Activated T-helper 9 cell treated with anti-CD3 and anti-CD28 coated beads, Interleukin-2, amount 50 U/mL, for 16 hours (primary cell): ENCODE measurements at regions not wholly inside any gene's neighbourhood (a gene's known extent, or its start where the extent isn't known, plus 50 kb on each side); places are given as distances from the start of the nearest gene placed in this dataset.
"Not testable (repeated sequence)": the region's sequence is repeated elsewhere in the genome, so short reads cannot be mapped to it uniquely, and the experiment has no call there.

Experiments used
- DNase-seq: peaks from one replicate; pipeline ENCODE4 v3.0.0-alpha.2; 2020; ENCODE audit warnings: low read depth

- DNase-seq = no peak
Observed at GRCh38 chr13:42373048-42373812, 101.3 kb downstream of the AKAP11 start.

- DNase-seq = no peak
Observed at GRCh38 chr13:42375663-42376062, 103.7 kb downstream of the AKAP11 start.

DNA sequence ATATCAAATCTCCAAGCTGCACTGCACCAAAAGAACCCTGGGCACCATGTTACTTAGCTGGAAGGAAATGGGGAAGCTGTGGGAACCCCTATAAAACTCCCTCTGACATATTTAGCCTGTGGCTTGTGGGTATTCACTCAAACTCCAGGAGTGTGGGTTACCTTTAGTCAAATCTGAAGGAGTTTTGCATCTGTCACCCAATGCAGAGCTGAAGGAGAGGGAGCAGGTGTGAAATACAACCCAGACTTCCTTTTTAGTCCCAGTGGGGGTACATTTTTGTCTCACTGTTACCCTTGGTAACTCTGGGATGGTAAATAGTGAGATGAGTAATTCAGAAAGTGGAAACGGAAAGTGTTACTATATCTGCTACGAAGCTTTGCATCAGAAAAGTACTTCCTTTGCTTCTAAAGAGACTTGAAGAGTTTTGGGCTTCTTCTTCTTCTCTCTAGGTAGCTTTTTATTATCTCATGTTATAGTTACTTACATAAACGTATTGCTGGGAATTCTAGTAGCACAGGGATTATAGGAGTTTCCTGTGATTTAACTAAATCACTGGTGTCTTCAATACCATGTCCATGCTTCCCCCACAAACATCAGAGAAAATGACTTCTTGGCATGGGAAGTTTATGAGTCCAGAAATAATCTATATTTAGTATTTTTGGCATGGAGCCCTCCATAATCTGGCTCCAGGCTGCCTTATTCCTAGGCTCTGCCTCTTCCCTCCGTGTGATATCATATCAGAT, 105.9 kb downstream of the AKAP11 start:
- no peak for DNase-seq

DNA sequence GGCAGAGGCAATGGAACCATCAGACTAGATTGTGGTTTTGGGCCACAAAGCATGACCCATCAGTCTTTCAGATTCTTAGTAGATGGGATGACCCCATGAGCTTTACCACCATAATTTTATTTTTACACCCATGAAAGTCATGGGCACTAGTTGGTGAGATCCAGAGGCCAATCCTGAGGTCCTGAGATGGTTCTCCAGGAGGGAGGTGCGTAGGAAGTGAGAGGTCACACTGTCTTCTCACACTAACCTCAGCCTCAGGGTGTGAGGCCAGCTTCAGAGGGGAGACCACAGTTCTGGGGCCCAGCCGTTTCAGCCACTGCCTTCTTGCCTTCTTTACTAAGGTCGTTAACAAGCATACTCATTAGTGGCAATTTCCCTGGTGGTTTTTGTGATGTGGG, 106.4 kb downstream of the AKAP11 start:
- DNase-seq = no peak

- no peak for DNase-seq
Observed at GRCh38 chr13:42379241-42379640, 107.3 kb downstream of the AKAP11 start.

- no peak for DNase-seq
Observed at GRCh38 chr13:42380420-42381164, 108.6 kb downstream of the AKAP11 start.

DNA sequence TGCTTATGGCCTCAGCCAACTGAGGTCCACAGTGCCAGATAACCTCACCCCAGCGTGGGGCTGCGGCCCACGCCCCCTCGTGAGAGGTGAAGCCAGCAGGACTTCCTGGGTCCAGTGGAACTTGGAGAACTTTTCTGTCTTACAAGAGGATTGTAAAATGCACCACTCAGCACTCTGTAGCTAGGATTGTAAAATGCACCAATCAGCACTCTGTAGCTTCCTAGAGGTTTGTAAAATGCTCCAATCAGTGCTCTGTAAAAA, 109.1 kb downstream of the AKAP11 start:
- no peak for DNase-seq

- not testable (repeated sequence) for DNase-seq
Observed at GRCh38 chr13:42381426-42381825, 109.5 kb downstream of the AKAP11 start.

DNA sequence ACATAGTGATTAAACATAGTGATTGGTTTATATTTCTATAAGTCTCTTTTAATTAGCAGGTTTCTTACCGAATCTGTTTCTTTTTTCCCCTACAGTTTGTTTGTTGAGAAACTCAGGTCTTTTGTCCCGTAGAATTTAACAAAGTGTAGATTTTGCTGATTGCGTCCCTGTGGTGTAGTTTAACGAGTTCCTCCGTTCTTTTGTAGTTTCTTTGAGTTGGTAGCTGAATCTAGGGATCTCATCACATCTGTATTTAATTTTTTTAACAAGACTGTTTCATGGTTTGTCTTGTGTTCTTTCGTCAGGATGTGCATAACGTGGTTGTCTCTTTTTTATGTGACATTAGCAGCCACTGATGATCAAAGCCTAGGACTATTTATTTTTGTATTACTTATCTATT, 111.1 kb downstream of the AKAP11 start:
- DNase-seq = no peak

DNA sequence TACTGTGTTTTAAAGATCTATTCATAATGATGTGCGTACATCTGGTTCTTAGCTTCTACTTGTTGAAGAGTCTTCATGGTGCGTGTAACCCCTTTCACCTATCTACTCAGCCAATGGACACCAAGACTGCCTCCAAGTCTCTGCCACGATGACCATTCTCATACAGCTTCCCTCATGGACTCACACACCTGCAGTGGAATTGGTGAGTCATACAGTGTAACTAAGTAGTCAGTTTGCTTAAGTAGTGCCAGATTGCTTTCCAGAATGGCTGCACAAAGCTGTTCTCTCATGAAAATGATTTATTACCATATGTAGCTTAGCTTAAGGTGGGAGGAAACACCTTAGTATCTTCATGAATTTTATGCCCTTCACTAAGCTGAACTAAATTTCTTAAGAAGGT, 112.3 kb downstream of the AKAP11 start:
- no peak for DNase-seq

DNA sequence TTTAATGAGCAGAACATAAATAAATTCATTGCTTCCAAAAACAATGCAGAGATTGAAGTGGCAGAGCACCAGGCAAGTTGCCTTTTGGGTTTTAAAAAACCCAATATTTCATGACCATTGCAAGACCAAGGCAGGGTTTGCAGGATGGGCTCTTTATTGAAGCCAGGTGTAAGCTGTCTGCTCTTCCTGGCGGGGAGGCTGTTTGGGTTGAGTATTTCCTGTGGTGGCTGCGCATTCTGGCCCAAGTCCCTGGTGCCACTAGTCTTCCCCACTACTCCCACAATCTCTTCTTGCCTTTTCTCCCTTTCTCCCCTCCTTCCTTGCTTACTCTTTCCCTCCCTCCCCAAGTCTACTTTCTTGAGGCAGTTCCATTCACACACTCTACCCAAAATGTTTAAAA, 116.4 kb downstream of the AKAP11 start:
- no peak for DNase-seq

DNA sequence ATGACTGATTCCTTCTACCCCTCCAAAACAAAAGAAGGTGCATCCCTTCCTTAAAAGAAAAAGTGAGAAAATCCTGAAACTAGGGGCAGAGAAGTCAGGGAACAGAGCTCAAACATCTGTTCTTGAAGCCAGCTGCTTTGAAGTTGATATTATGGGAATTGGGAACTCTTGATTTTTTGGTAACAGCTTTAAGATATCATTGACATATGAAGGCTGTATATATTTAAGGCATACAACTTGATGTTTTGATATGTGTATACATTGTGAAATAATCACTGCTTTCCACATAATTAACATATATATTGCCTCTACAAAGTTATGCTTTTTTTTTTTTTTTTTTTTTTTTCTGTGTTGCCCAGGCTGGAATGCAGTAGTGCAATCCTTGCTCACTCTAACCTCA, 117.1 kb downstream of the AKAP11 start:
- no peak for DNase-seq

GRCh38 chr13:42392180-42392579, 120.2 kb downstream of the AKAP11 start:
- no peak for DNase-seq

DNA sequence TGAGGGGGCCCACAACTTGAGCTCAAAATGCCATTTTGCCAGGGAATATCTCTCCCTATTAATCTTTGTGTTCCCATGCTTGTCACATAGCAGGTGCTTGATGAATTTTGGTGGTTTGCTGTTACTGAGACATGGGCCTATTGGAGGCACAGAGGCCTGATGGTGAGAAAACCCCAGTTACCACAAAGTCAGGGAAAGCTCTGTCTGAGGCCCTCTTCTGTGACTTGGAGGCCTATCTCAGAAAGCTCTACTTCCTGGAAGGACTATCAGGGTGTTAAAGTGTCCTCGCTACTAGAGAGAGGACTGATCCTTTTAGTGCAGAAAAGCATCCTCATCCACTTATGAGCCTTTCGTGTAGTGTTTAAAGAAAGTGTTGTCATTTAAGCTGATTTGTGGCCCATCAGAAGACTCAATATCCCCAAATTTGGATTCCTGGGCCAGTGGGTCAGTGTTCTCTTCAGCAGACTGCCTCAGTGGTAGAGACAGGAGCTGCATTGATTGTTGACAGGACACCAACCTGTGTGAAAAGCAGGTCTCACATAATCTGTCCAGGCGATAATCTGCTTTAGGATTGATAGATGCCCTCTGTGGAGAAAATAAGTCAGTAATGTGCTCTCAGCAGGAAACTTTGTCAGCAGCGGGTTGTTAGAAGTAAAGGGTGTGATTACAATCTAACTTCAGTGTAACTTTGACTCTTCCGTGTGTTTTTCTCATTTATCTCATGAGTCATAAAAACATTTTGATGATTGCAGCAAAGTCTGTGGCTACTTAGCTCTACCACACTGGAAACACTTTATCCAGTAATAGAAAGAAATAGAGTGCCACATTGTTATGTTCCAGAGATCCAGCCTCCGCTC, 121.0 kb downstream of the AKAP11 start:
- no peak for DNase-seq

DNA sequence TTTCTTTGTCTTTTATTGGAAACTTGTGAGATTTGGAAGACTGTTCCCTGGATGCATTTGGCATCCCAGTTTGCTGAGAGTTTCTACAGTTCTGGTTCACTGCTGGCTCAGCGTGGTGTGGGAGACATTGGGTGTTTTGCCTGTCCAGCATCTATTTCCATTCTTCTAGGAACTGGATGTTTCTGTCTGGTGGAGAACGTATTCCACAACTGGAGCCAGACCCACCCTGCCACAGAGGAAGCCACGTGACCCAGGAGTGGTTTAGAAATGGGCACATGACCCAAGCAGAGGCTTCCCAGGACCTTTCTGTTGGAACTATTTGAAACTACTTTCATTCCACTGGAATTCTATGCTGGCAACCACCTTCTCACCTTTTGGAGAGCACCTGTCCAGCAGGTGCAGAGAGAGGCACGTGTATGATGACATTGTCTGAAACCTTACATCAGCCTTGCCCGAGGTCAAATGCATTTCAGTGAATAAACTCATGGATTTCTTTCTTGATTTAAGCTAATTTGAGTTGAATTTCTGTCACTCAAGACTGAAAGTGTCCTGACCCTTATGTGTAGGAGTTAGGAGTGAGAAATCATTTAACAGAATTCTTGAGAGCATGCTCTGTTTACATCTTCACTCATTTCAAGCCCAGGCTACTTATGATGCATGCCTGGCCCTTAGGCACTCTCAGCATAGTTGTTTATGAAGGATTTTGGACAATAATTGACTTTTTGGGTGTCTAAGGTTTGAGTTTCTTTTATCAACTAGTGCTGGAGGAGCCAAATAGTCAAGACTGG, 121.8 kb downstream of the AKAP11 start:
- no peak for DNase-seq

DNA sequence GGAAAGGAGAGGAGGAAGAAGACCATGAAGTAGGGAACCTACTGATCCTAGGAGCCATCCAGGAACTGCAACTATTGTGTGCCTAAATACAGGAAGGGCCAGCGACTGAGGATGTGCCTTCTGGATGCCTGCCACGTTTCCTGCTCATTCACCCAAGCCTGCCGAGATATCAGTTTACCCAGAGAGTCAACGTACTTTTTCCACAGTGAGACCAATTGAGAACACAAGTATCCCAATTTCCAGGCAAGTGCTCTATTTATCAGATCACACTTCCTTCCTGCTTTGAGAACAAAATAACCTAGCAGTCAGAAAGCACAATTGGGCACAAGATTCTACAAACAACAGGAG, 122.4 kb downstream of the AKAP11 start:
- no peak for DNase-seq

GRCh38 chr13:42394711-42395085, 122.7 kb downstream of the AKAP11 start:
- DNase-seq = no peak

- DNase-seq = no peak
Observed at GRCh38 chr13:42395086-42395821, 123.3 kb downstream of the AKAP11 start.

DNA sequence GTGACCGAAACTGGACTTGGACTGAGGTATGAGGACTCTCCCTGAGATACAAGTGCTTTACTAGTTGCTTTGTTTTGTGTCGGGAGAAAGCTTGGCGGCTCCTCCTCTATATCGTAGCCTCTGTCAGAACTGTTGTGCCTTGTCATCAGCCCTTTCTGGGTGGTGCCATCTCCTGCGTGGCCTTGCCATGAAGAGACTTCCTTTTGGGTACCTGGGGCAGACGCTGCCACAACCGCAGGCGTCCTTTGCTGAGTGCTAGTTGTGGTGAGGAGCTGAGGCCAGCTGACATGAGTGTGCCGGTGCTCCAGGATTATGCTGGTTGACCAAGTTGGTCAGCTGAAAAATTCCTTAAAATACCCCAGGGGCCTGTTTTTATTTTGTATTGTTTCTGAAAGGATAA, 124.5 kb downstream of the AKAP11 start:
- peak; percentile 55 for DNase-seq

DNA sequence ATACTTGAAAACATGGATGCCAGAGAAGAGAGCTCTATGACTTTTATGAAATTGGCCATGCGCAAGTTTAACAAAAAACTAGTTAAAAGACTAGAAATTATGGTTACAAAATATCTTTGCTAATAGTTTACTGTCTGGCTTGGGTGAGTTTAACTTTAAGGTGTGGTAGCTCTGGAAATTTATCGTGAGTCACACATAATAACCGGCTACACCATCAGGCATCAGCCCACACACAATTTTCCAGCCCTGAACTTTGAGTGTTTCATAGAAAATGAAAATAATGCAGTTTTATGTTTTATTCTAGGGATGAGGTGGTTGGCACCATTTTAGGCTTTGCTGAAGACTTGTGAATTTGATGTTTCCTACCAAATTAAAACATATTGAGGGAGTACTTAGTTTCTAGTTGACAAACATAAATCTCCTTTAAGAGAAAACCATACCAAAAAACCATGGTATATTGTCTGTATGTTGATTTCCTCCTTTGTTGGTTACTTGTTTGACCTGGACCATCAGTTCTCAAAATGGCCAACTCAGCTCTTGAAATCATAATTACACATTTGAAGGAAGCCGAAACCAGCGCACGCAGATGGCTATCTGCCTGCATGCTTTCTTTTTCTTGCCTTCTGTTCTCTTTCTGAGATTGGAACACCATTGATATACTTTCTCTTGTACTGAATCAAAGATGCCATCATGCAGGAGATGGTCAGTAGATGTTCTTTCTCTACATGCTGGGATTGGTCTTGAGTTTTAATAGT, 125.1 kb downstream of the AKAP11 start:
- DNase-seq = no peak
